ENCODE measurements at regions not wholly inside any gene's neighbourhood (a gene's known extent, or its start where the extent isn't known, plus 50 kb on each side); places are given as distances from the start of the nearest gene placed in this dataset.

DNA sequence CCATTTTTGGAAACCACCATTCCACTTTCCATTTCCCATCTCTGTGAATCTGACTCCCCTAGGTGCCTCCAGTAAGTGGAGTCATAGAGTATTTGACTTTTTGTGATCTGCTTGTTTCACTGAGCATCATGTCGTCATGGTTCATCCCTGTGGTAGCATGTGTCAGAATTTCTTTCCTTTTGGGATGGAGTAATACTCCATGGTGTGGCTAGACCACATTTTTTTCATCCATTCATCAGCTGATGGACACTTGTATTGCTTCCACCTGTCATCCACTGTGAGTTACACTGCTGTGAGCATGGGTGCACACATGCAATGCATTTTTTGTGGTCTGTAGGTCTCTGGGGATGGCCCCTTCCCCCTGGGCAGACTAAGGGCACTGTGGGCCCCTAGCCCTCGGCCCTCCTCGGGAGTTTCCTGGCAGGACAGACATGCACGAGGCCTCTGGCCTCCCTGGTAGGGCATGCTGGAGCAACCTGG, 115.9 kb downstream of the GADD45G start:
- TF ChIP-seq, protein P1, sequence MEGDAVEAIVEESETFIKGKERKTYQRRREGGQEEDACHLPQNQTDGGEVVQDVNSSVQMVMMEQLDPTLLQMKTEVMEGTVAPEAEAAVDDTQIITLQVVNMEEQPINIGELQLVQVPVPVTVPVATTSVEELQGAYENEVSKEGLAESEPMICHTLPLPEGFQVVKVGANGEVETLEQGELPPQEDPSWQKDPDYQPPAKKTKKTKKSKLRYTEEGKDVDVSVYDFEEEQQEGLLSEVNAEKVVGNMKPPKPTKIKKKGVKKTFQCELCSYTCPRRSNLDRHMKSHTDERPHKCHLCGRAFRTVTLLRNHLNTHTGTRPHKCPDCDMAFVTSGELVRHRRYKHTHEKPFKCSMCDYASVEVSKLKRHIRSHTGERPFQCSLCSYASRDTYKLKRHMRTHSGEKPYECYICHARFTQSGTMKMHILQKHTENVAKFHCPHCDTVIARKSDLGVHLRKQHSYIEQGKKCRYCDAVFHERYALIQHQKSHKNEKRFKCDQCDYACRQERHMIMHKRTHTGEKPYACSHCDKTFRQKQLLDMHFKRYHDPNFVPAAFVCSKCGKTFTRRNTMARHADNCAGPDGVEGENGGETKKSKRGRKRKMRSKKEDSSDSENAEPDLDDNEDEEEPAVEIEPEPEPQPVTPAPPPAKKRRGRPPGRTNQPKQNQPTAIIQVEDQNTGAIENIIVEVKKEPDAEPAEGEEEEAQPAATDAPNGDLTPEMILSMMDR (IDR thresholded peaks at IDR 0.05; ENCODE audit: low read length): no peak
- TF ChIP-seq EZH2 (IDR thresholded peaks at IDR 0.05; ENCODE audit: borderline replicate concordance, low read length): no peak
- Histone ChIP-seq H3K36me3 (ENCODE audit: insufficient read depth, low read length) (no peaks in the 10 kb centered on the region), H3K9ac (ENCODE audit: low read length) (no peak overlapping the region), H3F3A (ENCODE audit: insufficient read depth, low read length) (no peaks in the 10 kb centered on the region), H3K27me3 (ENCODE audit: insufficient read depth, low read length) (no peaks in the 10 kb centered on the region), H3K9me3 (ENCODE audit: low read length) (no peaks in the 10 kb centered on the region), H3K4me3 (ENCODE audit: low read depth, low read length, poor library complexity, severe bottlenecking) (no peak overlapping the region), H3K27ac (ENCODE audit: low read depth, low read length, poor library complexity, severe bottlenecking) (no peak overlapping the region), H2AFZ (ENCODE audit: low read length) (no peak overlapping the region), H3K4me2 (ENCODE audit: low read length) (no peak overlapping the region), H4K20me1 (ENCODE audit: insufficient read depth, low read length) (no peaks in the 10 kb centered on the region), H3K9me2 (ENCODE audit: low read depth, low read length) (no peaks in the 10 kb centered on the region), H3K79me2 (ENCODE audit: insufficient read depth, low read length) (no peaks in the 10 kb centered on the region), H3K4me1 (ENCODE audit: insufficient read depth, low read length, severe bottlenecking) (no peaks in the 10 kb centered on the region)

DNA sequence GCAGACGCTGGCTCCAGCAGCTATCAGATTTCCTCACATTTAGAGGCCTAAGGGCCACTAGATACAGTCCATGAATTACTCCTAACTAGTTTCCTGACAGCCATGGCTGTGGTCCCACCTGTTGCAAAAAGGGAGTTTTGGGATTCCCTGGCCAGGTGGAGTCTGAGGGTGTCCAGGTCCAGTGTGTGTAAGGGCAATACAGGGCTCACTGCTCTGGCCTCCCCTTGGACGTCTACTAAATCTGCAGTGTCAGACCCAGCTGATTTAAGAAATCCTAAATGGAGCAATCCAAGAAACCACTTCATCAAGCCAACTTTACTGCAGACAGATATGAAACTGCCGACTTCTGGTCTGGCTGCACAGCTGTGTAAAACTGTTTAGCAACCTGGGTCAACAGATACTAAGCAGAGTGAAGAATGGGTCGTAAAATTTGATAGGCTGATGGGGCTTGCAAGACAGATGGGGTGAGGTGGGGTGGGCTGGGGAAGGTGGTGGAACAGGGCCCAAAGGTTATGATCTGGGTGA, 116.4 kb downstream of the GADD45G start:
- Histone ChIP-seq H3K4me1 (ENCODE audit: insufficient read depth, low read length, severe bottlenecking) (no peaks in the 10 kb centered on the region), H2AFZ (ENCODE audit: low read length) (no peak overlapping the region), H3F3A (ENCODE audit: insufficient read depth, low read length) (no peaks in the 10 kb centered on the region), H3K36me3 (ENCODE audit: insufficient read depth, low read length) (no peaks in the 10 kb centered on the region), H4K20me1 (ENCODE audit: insufficient read depth, low read length) (no peaks in the 10 kb centered on the region), H3K27me3 (ENCODE audit: insufficient read depth, low read length) (no peaks in the 10 kb centered on the region), H3K9me2 (ENCODE audit: low read depth, low read length) (no peaks in the 10 kb centered on the region), H3K27ac (ENCODE audit: low read depth, low read length, poor library complexity, severe bottlenecking) (no peak overlapping the region), H3K4me2 (ENCODE audit: low read length) (no peak overlapping the region), H3K79me2 (ENCODE audit: insufficient read depth, low read length) (no peaks in the 10 kb centered on the region), H3K4me3 (ENCODE audit: low read depth, low read length, poor library complexity, severe bottlenecking) (no peak overlapping the region), H3K9ac (ENCODE audit: low read length) (no peak overlapping the region), H3K9me3 (ENCODE audit: low read length) (no peaks in the 10 kb centered on the region)
- no peak for TF ChIP-seq EZH2 (IDR thresholded peaks at IDR 0.05; ENCODE audit: borderline replicate concordance, low read length)
- TF ChIP-seq, protein P1 (IDR thresholded peaks at IDR 0.05; ENCODE audit: low read length): no peak

DNA sequence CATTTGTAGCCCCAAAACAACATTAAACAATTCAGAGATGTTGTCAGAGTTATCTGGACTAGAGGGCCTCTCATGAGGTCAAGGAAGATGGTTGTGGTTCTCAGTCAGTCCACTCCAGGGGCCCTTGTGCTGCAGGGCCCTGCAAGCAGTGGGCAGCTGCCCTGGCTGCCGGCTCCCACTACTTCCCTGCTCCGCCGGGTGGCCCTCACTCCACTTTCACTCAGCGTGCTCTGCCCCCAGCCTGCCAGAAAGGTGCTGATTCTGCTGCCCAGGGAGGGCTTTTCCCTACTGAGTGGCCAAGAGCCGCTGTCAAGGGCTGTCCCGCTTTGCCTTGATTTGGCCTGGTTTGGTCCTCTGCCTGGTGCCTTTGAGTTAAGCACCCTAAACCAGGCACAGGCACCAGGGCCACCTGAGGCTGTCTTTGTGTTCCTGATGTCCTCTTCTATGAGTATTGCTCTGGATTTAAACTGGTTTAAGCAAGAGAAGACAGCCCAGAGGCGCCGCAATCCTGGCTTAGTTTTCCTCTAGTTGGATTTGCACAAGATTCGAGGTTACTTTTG, 117.2 kb downstream of the GADD45G start:
- H3K79me2 ChIP-seq (ENCODE audit: insufficient read depth, low read length): no peaks in the 10 kb centered on the region
- H3K27me3 ChIP-seq (ENCODE audit: insufficient read depth, low read length): no peaks in the 10 kb centered on the region
- H4K20me1 ChIP-seq (ENCODE audit: insufficient read depth, low read length): no peaks in the 10 kb centered on the region
- H3K36me3 ChIP-seq (ENCODE audit: insufficient read depth, low read length): no peaks in the 10 kb centered on the region
- no peaks in the 10 kb centered on the region for H3K4me1 ChIP-seq (ENCODE audit: insufficient read depth, low read length, severe bottlenecking)
- no peak overlapping the region for H2AFZ ChIP-seq (ENCODE audit: low read length)
- TF ChIP-seq, protein P1 (IDR thresholded peaks at IDR 0.05; ENCODE audit: low read length): no peak
- TF ChIP-seq EZH2 (IDR thresholded peaks at IDR 0.05; ENCODE audit: borderline replicate concordance, low read length): no peak
- H3K4me3 ChIP-seq (ENCODE audit: low read depth, low read length, poor library complexity, severe bottlenecking): no peak overlapping the region
- H3F3A ChIP-seq (ENCODE audit: insufficient read depth, low read length): no peaks in the 10 kb centered on the region
- H3K4me2 ChIP-seq (ENCODE audit: low read length): no peak overlapping the region
- H3K27ac ChIP-seq (ENCODE audit: low read depth, low read length, poor library complexity, severe bottlenecking): no peak overlapping the region
- no peaks in the 10 kb centered on the region for H3K9me3 ChIP-seq (ENCODE audit: low read length)
- no peak overlapping the region for H3K9ac ChIP-seq (ENCODE audit: low read length)
- H3K9me2 ChIP-seq (ENCODE audit: low read depth, low read length): no peaks in the 10 kb centered on the region

Measured in OCI-LY1 (cell line).